ENCODE measurements at regions not wholly inside any gene's neighbourhood (a gene's known extent, or its start where the extent isn't known, plus 50 kb on each side); places are given as distances from the start of the nearest gene placed in this dataset.

- TF ChIP-seq CTCF (IDR thresholded peaks at IDR 0.05; ENCODE audit: insufficient read depth, low read length, missing control alignments), result no peak
- DNase-seq (ENCODE audit: low read depth, low spot score), result no peak
- no peak overlapping the region for H3K4me3 ChIP-seq (ENCODE audit: low read depth, low read length)
- ChIA-PET CTCF (no interaction called here), POLR2A (no interaction called here)
Observed at GRCh38 chr21:31550070-31550469, 109.4 kb upstream of the SOD1 start.

- POLR2A ChIA-PET, result no interaction called here
- no peak for TF ChIP-seq CTCF (IDR thresholded peaks at IDR 0.05; ENCODE audit: insufficient read depth, low read length, missing control alignments)
- no peak for DNase-seq (ENCODE audit: low read depth, low spot score)
- H3K4me3 ChIP-seq (ENCODE audit: low read depth, low read length), result no peak overlapping the region
- CTCF ChIA-PET, result interaction anchor here (1.4 to 3.2 kb wide), 3 partner anchors 10 to 32 kb away, joined by 4 to 16 read pairs (median 14); no protein-coding TSS in a partner anchor
Observed at GRCh38 chr21:31548688-31549087, 110.8 kb upstream of the SOD1 start.

GRCh38 chr21:31546443-31547170 lies 112.9 kb upstream of the SOD1 start:
- no peak overlapping the region for H3K4me3 ChIP-seq (ENCODE audit: low read depth, low read length)
- TF ChIP-seq CTCF (IDR thresholded peaks at IDR 0.05; ENCODE audit: insufficient read depth, low read length, missing control alignments), result no peak
- no peak for DNase-seq (ENCODE audit: low read depth, low spot score)
- ChIA-PET POLR2A (no interaction called here), CTCF (interaction anchor here (2.4 to 3.2 kb wide), 2 partner anchors 12 to 34 kb away, joined by 14 to 16 read pairs; no protein-coding TSS in a partner anchor)

GRCh38 chr21:31545036-31545435 lies 114.5 kb upstream of the SOD1 start:
- no peak for TF ChIP-seq CTCF (IDR thresholded peaks at IDR 0.05; ENCODE audit: insufficient read depth, low read length, missing control alignments)
- POLR2A ChIA-PET, result no interaction called here
- H3K4me3 ChIP-seq (ENCODE audit: low read depth, low read length), result no peak overlapping the region
- DNase-seq (ENCODE audit: low read depth, low spot score), result no peak
- CTCF ChIA-PET, result interaction anchor here (1.1 to 1.2 kb wide), 3 partner anchors 12 to 36 kb away, joined by 3 to 6 read pairs (median 3); no protein-coding TSS in a partner anchor

GRCh38 chr21:31543191-31543590 lies 116.3 kb upstream of the SOD1 start:
- ChIA-PET POLR2A (no interaction called here), CTCF (interaction anchor here (1.1 kb wide), 1 partner anchor 16 kb away, joined by 3 read pairs; no protein-coding TSS in a partner anchor)
- TF ChIP-seq CTCF (IDR thresholded peaks at IDR 0.05; ENCODE audit: insufficient read depth, low read length, missing control alignments), result no peak
- H3K4me3 ChIP-seq (ENCODE audit: low read depth, low read length), result no peak overlapping the region
- no peak for DNase-seq (ENCODE audit: low read depth, low spot score)

- DNase-seq (ENCODE audit: low read depth, low spot score), result no peak
- no peak overlapping the region for H3K4me3 ChIP-seq (ENCODE audit: low read depth, low read length)
- ChIA-PET CTCF (interaction anchor here (0.9 to 1.2 kb wide), 3 partner anchors 20 to 53 kb away, joined by 3 read pairs; no protein-coding TSS in a partner anchor), POLR2A (no interaction called here)
- TF ChIP-seq CTCF (IDR thresholded peaks at IDR 0.05; ENCODE audit: insufficient read depth, low read length, missing control alignments), result no peak
Observed at GRCh38 chr21:31538816-31539215, 120.7 kb upstream of the SOD1 start.
